ENCODE measurements at regions not wholly inside any gene's neighbourhood (a gene's known extent, or its start where the extent isn't known, plus 50 kb on each side); places are given as distances from the start of the nearest gene placed in this dataset.

DNA sequence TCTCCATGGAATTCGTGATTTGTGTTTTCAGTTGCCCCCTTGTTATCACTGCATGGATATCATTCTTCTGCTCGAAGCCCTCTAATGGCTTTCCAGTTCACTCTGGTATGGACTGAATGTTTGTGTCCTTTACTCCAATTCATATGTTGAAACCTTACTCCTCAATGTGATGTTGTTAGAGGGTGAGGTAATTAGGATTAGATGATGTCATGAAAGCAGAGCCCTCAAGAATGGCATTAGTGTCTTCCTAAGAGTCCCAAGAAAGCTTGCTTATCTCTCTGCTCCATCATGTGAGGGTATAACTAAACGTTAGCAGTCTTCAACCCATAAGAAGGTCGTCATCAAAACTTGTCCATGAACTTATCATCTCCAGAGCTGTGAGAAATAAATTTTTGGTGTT is 1626.3 kb upstream of the MIR17HG start:
- TF ChIP-seq, protein P1, sequence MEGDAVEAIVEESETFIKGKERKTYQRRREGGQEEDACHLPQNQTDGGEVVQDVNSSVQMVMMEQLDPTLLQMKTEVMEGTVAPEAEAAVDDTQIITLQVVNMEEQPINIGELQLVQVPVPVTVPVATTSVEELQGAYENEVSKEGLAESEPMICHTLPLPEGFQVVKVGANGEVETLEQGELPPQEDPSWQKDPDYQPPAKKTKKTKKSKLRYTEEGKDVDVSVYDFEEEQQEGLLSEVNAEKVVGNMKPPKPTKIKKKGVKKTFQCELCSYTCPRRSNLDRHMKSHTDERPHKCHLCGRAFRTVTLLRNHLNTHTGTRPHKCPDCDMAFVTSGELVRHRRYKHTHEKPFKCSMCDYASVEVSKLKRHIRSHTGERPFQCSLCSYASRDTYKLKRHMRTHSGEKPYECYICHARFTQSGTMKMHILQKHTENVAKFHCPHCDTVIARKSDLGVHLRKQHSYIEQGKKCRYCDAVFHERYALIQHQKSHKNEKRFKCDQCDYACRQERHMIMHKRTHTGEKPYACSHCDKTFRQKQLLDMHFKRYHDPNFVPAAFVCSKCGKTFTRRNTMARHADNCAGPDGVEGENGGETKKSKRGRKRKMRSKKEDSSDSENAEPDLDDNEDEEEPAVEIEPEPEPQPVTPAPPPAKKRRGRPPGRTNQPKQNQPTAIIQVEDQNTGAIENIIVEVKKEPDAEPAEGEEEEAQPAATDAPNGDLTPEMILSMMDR (IDR thresholded peaks at IDR 0.05 in 2 of 3, conservative IDR thresholded peaks at IDR 0.05 in 1 of 3; ENCODE audit: insufficient read depth in 2 of 3, low read depth in 1 of 3, low read length in 3 of 3), result no peak
- TF ChIP-seq HMG20B (CRISPR knock-in tag; IDR thresholded peaks at IDR 0.05), result no peak
- TF ChIP-seq, protein P2, sequence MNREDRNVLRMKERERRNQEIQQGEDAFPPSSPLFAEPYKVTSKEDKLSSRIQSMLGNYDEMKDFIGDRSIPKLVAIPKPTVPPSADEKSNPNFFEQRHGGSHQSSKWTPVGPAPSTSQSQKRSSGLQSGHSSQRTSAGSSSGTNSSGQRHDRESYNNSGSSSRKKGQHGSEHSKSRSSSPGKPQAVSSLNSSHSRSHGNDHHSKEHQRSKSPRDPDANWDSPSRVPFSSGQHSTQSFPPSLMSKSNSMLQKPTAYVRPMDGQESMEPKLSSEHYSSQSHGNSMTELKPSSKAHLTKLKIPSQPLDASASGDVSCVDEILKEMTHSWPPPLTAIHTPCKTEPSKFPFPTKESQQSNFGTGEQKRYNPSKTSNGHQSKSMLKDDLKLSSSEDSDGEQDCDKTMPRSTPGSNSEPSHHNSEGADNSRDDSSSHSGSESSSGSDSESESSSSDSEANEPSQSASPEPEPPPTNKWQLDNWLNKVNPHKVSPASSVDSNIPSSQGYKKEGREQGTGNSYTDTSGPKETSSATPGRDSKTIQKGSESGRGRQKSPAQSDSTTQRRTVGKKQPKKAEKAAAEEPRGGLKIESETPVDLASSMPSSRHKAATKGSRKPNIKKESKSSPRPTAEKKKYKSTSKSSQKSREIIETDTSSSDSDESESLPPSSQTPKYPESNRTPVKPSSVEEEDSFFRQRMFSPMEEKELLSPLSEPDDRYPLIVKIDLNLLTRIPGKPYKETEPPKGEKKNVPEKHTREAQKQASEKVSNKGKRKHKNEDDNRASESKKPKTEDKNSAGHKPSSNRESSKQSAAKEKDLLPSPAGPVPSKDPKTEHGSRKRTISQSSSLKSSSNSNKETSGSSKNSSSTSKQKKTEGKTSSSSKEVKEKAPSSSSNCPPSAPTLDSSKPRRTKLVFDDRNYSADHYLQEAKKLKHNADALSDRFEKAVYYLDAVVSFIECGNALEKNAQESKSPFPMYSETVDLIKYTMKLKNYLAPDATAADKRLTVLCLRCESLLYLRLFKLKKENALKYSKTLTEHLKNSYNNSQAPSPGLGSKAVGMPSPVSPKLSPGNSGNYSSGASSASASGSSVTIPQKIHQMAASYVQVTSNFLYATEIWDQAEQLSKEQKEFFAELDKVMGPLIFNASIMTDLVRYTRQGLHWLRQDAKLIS (CRISPR knock-in tag; IDR thresholded peaks at IDR 0.05), result no peak
- TF ChIP-seq SP1 (CRISPR knock-in tag; IDR thresholded peaks at IDR 0.05), result no peak
- TF ChIP-seq NFE2L1 (tag; IDR thresholded peaks at IDR 0.05; ENCODE audit: borderline replicate concordance, low read depth), result no peak
- TF ChIP-seq FUS (optimal IDR thresholded peaks at IDR 0.05; ENCODE audit: low read depth, low read length), result no peak
- TF ChIP-seq, protein P3, sequence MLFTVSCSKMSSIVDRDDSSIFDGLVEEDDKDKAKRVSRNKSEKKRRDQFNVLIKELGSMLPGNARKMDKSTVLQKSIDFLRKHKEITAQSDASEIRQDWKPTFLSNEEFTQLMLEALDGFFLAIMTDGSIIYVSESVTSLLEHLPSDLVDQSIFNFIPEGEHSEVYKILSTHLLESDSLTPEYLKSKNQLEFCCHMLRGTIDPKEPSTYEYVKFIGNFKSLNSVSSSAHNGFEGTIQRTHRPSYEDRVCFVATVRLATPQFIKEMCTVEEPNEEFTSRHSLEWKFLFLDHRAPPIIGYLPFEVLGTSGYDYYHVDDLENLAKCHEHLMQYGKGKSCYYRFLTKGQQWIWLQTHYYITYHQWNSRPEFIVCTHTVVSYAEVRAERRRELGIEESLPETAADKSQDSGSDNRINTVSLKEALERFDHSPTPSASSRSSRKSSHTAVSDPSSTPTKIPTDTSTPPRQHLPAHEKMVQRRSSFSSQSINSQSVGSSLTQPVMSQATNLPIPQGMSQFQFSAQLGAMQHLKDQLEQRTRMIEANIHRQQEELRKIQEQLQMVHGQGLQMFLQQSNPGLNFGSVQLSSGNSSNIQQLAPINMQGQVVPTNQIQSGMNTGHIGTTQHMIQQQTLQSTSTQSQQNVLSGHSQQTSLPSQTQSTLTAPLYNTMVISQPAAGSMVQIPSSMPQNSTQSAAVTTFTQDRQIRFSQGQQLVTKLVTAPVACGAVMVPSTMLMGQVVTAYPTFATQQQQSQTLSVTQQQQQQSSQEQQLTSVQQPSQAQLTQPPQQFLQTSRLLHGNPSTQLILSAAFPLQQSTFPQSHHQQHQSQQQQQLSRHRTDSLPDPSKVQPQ (CRISPR knock-in tag; IDR thresholded peaks at IDR 0.05; ENCODE audit: borderline replicate concordance), result no peak
- no peak for TF ChIP-seq DNMT1 (IDR thresholded peaks at IDR 0.05)
- no peak for TF ChIP-seq SRSF9 (IDR thresholded peaks at IDR 0.05; ENCODE audit: borderline replicate concordance, low read depth, low read length)
- TF ChIP-seq, protein P4, sequence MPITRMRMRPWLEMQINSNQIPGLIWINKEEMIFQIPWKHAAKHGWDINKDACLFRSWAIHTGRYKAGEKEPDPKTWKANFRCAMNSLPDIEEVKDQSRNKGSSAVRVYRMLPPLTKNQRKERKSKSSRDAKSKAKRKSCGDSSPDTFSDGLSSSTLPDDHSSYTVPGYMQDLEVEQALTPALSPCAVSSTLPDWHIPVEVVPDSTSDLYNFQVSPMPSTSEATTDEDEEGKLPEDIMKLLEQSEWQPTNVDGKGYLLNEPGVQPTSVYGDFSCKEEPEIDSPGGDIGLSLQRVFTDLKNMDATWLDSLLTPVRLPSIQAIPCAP (CRISPR knock-in tag; IDR thresholded peaks at IDR 0.05; ENCODE audit: borderline replicate concordance), result no peak

Measured in K562 (cell line).